GM21723 (cell line): ENCODE measurements at regions not wholly inside any gene's neighbourhood (a gene's known extent, or its start where the extent isn't known, plus 50 kb on each side); places are given as distances from the start of the nearest gene placed in this dataset.

Experiments used
- ATAC-seq: cut with Tn5 transposase; IDR thresholded peaks from one replicate; pipeline ENCODE4 v1.9.1; 2021; ENCODE audit warnings: mild to moderate bottlenecking, moderate library complexity; ENCODE audit not compliant: unreplicated experiment

DNA sequence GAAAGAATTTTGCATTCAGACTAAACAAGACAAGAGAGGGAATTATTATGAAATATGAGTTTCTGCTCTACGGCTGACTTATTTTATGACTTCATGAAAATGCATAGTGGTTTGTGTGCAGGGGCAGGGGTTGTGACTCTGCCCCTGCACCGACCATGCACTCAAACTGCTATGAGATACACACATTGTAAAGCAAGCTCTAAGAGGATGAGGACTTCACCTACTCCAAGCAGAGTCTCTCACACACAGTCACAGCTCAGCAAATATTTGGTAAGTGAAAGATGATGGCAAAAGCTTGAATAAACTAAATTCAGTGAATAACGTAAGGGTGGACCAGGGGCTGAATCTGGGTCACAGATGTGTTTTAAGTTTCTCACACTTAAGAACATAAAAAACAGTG, 542.9 kb downstream of the PRELID2 start:
- no peak for ATAC-seq

DNA sequence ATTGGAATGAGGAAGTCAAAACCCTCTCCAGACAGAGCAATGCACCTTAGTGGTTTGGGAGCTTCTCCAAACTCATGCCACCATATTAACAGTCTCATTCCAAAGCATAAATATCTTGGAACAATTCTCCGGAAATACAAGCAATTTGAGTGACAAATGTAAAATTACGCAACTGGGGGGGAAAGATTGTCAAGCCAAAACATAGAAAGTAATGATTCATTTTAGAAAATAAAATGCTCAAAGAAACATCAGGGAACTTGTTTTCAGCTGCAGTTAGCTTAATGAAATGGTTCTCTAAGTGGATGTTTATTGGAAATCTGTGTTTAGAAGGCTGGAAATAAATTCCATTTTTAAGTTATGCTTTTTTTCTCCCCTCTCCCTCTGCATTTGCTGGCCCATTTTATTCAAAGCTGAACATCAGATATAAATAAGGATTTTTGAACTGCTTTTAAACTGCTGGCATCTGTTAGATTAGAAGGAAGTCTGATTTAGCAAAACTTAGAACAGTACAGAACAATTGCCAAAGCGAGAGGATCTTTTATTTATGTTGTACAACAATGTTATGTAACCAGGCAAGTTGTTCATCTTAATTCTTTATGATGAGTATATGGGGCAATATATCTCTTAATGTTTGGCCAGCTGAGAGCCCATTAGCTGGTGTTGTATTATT, 551.9 kb downstream of the PRELID2 start:
- ATAC-seq: no peak

DNA sequence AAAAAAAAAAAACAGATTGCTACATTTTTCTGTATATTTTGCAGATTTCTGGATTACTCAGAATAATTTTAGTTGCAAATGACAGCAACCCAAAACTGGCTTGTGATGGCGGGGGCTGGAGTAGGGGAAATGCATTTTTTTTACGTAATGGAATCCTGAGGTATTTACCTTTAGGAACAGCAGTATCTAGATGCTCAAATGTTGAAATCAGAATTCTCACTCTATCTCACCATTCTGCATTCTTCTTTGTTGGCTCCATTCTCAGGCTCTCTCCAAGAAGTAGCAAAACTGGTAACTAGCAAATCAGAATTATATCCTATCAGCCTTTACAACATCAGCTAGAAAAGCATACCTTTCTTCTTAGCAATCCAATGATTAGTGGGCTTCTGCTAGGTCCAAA, 554.3 kb downstream of the PRELID2 start:
- no peak for ATAC-seq

DNA sequence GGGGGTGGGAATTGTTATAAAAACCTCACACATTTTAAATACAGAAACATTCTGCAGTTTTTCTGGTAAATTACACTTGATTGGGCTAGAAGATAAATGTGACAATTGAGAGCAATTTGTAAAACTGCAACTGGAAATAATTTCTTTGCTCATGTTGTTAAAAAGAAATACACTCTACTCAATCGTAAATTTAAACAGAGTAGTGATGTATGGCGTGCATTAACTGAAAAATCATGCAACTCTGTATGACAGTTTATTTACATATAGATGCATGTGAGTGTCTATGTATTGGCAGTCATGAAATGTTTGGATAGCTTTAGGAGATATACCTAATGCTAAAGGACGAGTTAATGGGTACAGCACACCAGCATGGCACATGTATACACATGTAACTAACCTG, 554.9 kb downstream of the PRELID2 start:
- no peak for ATAC-seq

DNA sequence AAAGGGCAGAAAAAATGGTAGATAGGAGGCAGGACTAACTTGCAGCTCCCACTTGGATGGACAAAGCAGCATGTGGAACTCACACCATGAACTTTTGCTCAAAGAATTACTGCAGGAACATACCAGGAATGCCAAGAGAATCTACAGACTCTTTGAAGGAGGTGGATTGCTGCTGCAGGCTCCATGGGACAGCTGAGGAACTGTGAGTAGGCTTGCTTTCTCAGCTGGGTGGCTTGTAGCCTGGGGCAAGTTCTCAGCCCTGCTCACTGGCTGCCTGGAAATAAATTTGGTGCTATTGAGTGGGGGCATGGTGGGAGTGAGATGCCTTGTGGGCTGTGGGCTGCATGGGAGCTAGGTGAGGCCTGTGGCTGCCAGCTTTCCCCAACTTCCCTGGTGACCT, 574.5 kb downstream of the PRELID2 start:
- ATAC-seq: no peak

DNA sequence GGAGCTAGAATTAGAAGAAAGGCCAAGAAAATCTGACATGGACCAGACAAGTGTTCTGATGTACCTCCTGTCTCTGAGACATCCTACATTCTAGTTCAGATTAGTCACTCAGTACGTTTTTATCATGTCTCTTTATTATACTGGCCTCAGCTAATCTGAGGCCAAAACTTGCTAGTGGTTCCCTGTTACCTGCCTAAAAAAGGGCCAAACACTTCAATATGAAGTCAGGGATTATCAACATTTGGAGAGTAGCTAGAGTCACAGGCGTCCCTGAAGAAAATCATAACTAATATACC, 587.4 kb downstream of the PRELID2 start:
- no peak for ATAC-seq

DNA sequence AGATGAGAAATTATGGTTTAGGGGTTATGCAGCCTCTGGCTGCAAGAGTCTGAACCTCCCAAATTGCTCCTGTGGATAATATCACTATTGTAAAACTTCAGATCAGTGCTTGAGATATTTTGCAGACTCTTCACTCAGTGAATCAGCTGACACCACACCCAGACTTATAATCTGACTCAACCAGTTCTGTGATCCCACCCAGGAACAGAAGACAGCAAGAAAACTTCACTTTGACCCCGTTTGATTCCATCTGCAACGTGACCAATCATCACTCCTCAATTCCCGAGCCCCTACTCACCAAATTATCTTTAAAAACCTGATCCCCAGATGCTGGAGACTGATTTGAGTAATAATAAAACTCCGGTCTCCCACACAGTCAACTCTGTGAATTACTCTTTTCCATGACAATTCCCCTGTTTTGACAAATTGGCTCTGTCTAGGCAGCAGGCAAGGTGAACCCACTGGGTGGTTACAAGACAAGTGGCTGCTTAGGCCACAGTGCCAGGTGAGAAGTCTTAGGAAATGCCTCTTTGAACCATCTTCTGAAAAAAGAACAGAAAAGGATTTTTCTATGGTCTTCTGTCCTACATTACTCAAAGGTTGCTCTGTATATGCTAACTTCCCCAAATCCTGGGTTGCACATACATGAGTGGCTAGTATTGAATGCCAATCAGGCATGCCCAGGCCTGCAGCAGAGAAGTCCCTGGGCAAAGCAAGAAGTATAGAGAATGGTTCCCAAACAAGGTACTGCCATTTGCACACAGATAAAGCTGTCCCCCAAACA, 588.0 kb downstream of the PRELID2 start:
- no peak for ATAC-seq

DNA sequence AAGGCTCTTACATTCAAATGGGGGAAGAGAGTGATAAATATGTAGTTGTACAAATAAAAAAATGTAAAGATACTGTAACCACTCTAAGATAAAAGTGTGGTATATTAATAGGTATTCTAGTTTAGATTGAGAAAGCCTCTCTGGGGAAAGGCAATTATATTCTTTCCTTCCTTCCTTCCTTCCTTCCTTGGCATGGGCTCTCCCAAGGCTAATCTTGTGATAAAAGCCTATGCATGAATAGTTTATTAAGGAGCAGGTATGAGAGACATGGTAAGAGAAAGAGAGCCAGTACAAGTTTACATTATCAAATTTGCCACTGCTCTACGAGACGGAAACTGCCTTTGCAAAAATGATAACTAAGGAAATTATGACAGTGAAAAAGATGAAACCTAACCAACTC, 588.8 kb downstream of the PRELID2 start:
- no peak for ATAC-seq

DNA sequence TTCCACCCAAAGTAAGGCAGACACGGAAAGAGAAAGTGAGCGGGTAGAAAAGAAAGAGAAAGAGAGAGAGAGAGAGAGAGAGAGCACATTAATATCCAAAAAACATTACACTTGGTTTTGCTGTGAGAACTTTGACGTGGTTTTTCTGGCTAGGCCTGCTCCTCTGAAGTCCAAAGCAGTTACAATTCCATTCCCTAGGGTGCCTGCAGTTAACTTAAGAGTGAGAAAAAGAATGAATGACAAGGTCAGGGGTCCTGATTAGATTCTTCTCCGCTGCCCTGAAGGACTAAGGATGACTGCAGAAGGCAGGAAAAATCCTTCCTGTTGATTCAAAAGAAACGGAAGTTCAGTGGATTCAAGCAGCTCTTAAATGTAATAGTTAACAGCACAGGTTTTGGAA, 589.8 kb downstream of the PRELID2 start:
- no peak for ATAC-seq

DNA sequence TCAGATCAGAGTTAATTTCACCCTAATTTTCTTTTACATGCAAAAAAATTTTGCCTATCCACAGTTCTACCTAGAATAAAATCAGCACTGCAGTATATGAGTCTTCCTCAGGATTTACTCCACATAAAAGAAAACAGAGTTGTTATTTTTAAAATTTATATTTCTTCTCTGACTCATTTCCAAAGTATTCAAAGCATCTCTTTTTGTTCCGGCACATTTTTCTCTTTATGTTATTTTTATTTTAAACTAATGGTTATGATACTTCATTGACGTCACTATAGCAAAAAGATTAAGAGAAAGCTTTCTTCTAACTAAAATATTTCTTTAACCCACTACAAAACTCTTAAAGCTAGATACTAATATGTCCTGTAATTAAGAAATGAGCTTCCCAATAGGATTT, 590.4 kb downstream of the PRELID2 start:
- no peak for ATAC-seq

DNA sequence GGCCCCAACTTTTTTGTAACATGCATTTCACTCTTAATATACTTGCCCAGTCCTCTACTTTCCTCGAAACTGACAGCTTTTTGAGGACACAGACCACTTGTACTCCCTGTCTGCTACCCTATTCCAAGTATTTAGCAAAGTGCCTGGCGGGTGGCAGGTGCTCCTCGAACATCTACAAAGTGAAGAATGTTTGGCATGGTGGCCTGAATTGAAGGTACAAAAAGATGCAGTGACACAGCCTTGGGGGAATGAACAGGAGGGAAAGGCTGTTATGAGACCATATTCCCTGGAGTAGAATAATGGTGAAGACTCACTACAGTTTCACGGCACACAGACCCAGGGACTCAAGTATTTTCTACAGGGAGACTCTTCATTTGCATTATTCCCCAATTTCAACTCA, 590.9 kb downstream of the PRELID2 start:
- ATAC-seq: no peak

DNA sequence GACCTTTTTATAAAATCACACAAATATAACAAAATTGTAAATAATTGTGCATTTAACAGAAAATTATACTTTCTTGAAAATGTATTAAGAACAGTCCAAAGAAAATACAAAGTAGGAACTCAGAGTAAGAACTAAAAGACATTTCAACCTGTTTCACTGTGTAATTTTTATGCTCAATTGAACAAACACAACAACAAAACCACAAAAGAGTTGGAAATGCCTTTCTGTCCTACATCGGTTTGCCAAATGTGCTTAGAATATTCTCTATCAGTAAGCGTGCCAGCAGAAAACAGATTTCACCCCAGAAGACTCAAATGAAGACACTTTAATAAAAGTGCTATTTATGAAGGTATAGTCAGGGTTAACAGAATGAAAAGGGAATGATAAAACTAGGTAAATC, 592.1 kb downstream of the PRELID2 start:
- no peak for ATAC-seq

DNA sequence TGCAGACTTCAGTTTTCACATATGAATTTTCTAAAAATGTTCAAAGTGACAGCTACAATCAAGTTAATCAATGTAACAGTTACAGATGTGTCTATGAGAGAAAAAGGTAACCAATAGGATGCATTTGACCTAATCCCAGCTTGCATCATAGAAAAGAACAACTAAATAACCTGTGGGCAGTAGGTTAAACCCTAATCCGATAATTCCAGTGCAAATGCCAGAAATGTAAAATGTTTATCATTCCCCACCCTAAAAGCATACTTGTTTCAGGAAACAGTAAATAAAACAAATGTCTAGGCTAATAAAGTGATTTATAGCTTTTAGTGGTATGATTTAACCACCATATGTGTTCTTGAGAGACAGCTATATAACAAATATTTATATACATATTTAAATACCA, 592.6 kb downstream of the PRELID2 start:
- ATAC-seq: no peak

DNA sequence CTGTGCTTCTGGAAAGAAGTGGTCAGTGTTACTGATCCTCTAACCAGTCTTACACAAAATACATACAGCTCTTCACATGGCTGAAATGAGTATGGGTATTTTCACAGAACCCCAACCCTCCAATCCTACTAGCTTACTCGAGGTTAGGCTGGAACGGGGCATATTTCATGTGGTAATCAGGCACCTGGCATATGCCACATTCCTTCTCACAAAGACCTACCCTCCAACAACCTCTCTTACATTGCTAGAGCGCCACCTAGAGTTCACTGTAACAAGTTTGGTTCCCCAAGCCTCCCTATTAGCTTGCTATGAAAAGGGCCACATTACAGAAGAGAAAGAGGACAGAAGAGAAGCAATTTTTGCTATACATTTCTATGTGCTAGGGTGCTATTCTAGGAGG, 597.3 kb downstream of the PRELID2 start:
- peak; percentile 85 for ATAC-seq

DNA sequence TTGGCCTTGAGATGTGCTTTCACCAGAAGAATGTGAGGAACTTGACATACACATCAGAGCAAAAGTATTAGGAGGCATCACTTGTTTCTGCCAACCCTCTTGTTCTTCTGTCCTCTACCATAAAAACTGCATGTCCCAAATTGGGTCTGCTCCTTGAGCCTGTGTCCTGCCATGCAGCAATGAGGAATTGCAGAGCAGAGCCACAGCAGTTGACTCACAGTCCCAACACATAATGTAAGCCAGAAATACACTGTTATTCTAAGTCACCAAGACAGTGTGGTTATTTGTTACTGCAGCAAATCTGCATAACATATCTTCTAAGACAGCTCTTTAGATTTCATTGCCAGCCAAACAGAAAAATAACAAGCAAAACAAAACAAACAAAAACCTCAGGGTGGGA, 598.2 kb downstream of the PRELID2 start:
- ATAC-seq: no peak

DNA sequence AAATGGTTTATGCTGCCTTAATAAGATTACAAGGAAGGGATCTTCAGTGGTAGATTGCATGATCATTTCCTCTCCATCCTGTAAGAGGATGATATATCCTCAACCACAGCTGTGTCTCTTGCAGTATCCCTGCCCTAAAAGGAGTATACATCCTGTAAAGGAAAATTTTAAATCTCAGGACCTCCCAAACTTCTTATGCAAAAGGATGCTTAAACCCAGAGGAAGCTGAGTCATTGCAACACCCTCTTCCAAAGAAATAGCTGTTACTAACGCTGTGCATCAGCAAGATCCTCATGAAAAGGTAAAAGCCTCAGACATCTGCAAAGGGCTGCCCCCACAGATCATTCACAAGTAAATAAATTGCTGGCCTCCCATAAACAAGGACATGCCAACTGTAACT, 599.0 kb downstream of the PRELID2 start:
- no peak for ATAC-seq

DNA sequence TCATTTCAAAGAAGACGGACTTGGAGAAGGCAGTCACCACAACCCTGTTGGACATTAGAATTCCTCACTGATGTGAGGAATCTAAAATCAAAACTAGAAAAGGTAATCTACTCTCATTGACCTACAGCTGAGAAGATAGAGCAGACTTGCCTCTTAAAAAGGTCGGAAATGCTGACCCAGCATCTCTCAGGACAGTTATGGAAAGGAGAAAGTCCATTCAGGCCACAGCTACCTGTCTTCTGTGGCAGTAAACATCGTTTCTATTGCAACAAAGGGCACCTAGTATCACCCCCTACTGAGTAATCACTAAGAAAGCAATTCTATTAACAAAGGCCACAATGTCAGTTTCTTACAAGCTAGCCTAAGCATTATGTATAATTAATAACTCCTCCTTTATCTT, 601.7 kb downstream of the PRELID2 start:
- ATAC-seq: no peak

DNA sequence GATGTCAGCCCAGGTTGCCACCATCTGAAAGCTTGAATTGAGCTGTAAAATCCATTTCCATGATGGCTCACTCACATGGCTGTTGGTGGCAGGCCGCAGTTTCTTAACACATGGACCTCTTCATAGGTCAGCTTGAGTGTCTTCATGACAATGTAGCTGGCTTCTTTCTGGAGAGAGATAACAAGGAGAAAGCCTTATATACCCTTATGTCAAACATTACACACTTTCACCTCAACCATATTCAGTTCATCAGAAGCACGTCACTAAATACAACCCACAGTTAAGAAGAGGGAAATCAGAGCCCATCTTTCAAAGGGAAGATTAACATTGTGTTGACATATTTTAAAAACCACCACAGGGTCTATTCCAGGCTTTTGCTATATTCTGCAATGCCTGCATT, 604.4 kb downstream of the PRELID2 start:
- no peak for ATAC-seq

DNA sequence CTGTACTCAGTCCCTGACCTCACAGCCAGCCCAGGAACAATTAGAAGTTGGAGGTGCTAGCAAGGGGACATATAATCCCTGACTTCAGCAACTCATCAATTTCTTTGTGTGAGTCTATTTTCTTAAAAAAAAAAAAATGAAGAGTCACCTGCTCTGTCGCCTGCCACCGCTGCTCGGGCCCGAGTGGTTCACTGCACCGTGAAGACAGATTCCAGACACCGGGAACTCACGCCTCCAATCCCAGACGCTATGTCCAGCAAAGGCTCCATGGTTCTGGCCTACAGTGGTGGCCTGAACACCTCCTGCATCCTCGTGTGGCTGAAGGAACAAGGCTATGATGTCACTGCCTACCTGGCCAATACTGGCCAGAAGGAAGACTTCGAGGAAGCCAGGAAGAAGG, 606.6 kb downstream of the PRELID2 start:
- ATAC-seq: no peak

DNA sequence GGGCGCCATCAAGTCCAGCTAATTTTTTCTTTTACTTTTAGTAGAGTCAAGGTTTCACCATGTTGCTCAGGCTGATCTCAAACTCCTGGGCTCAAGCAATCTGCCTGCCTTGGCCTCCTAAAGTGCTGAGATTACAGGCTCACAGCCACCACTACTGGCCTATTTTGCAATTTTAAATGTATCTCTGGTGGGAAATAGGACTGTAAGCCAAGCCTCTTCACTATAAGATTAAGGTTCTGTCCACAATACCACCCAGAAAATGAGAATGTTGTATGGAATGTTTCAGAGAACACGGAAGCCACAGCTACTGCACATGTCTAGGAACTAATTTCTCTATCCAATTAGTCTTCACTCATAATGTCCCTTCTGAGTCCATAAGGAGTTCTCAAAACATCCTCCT, 607.3 kb downstream of the PRELID2 start:
- ATAC-seq: no peak

DNA sequence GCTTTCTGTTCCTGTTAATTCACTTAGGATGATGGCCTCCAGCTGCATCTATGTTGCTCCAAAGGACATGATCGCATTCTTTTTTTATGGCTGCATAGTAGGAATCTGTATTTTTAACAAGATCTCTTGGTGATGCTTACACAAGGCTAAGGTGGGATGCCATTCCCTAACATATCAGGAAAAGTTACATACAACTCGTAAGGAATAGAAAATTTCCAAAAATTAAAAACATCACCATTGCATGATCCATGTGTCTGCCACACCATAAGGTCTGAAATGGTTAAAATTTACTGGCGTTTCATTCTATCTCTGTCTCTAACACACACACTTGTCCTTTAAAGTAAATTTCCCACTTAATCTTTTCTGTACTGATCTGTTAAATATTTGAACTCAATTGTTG, 608.4 kb downstream of the PRELID2 start:
- ATAC-seq: no peak

DNA sequence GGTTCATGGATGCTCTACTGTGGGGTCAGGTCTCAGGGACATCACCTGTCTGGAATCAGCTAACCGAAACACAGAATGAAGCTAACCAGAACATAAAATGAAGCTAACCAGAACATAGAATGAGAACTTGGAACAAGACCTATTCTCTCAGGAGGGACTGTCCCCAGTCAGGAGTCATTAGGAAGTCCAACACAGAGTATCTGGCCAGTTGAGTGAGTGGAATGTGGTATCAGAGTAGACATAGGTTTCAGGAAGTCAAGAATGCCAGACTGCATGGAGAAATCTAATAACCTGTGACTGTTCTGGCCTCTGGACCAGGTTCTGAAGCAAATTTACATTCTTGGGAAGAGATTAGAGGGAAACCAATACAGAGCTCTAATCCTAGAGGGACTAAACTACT, 609.6 kb downstream of the PRELID2 start:
- no peak for ATAC-seq

DNA sequence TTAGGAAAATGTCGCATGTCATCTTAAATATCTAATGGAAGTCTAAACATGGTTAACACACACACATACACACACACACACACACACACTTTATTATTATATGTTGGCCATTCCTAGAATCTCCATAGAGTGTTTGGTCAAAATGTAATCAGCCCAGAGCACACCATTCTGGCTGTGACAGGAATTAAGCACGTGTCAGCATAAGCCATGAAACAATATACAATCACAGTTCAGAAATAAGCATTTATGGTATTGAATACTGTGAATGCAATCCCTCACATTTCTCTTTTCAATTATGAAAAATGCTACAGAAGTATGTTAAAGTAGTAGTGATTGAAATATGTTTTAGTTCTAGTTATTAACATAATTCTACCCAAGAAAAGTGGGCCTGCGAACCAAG, 611.6 kb downstream of the PRELID2 start:
- ATAC-seq: no peak
